DND-41 (cell line): ENCODE measurements at regions not wholly inside any gene's neighbourhood (a gene's known extent, or its start where the extent isn't known, plus 50 kb on each side); places are given as distances from the start of the nearest gene placed in this dataset.

Source experiments
- ATAC-seq: fragments of 200-7000 bp; cut with Tn5 transposase; 3 replicates; pipeline ENCODE4 v1.9.1; 2021; ENCODE audit warnings: low read depth; ENCODE audit not compliant: insufficient read depth
- DNase-seq: peaks from one replicate; pipeline ENCODE4 v3.0.0-alpha.2; 2020
- H2AFZ ChIP-seq: 2 replicates; pipeline ENCODE4 v1.6.0; 2012; ENCODE audit warnings: low read depth, low read length
- H3K27ac ChIP-seq: 2 replicates; pipeline ENCODE4 v1.5.1; 2012; ENCODE audit warnings: low read length, inconsistent platforms
- H3K27me3 ChIP-seq: fragments of 200-600 bp; sonication (generic); 2 replicates; pipeline ENCODE4 v1.6.0; 2012; ENCODE audit warnings: low read length, mild to moderate bottlenecking, inconsistent platforms; ENCODE audit not compliant: insufficient read depth, poor library complexity
- H3K36me3 ChIP-seq: 2 replicates; pipeline ENCODE4 v1.5.1; 2012; ENCODE audit warnings: low read length, inconsistent platforms; ENCODE audit not compliant: insufficient read depth
- H3K4me1 ChIP-seq: 2 replicates; pipeline ENCODE4 v1.5.1; 2012; ENCODE audit warnings: mild to moderate bottlenecking, low read length; ENCODE audit not compliant: insufficient read depth
- H3K4me2 ChIP-seq: 2 replicates; pipeline ENCODE4 v1.6.0; 2012; ENCODE audit warnings: mild to moderate bottlenecking, moderate library complexity, low read length, inconsistent platforms; ENCODE audit not compliant: insufficient read depth
- H3K4me3 ChIP-seq, 2 experiments: fragments of 200-600 bp in 1 of 2; shearing (Covaris generic) in 1 of 2; 2 replicates each; pipeline ENCODE4 v1.5.1; 2012 to 2016; ENCODE audit warnings: inconsistent platforms in 2 of 2, low read length in 2 of 2, mild to moderate bottlenecking in 2 of 2, low read depth in 1 of 2, moderate library complexity in 1 of 2
- H3K79me2 ChIP-seq: 2 replicates; pipeline ENCODE4 v1.6.0; 2012; ENCODE audit warnings: low read length, inconsistent platforms; ENCODE audit not compliant: insufficient read depth
- H3K9ac ChIP-seq: 2 replicates; pipeline ENCODE4 v1.6.0; 2012; ENCODE audit warnings: low read depth, mild to moderate bottlenecking, inconsistent platforms, low read length, moderate library complexity
- H3K9me3 ChIP-seq: 2 replicates; pipeline ENCODE4 v1.5.1; 2012; ENCODE audit warnings: low read length, moderate library complexity, mild to moderate bottlenecking, inconsistent platforms; ENCODE audit not compliant: insufficient read depth, severe bottlenecking
- H4K20me1 ChIP-seq: 2 replicates; pipeline ENCODE4 v1.6.0; 2012; ENCODE audit warnings: low read length; ENCODE audit not compliant: insufficient read depth
- EZH2 ChIP-seq: IDR thresholded peaks from 3 replicates; pipeline ENCODE4 v1.6.1; 2012; ENCODE audit warnings: borderline replicate concordance, low read depth, mild to moderate bottlenecking, moderate library complexity, low read length, inconsistent platforms; ENCODE audit not compliant: severe bottlenecking
- TF ChIP-seq, protein P1 (sequence below): IDR thresholded peaks from 2 replicates; pipeline ENCODE4 v1.5.1; 2012; ENCODE audit warnings: borderline replicate concordance, low read length, moderate library complexity, mild to moderate bottlenecking; ENCODE audit not compliant: poor library complexity, severe bottlenecking; ENCODE audit errors: extremely low read depth

DNA sequence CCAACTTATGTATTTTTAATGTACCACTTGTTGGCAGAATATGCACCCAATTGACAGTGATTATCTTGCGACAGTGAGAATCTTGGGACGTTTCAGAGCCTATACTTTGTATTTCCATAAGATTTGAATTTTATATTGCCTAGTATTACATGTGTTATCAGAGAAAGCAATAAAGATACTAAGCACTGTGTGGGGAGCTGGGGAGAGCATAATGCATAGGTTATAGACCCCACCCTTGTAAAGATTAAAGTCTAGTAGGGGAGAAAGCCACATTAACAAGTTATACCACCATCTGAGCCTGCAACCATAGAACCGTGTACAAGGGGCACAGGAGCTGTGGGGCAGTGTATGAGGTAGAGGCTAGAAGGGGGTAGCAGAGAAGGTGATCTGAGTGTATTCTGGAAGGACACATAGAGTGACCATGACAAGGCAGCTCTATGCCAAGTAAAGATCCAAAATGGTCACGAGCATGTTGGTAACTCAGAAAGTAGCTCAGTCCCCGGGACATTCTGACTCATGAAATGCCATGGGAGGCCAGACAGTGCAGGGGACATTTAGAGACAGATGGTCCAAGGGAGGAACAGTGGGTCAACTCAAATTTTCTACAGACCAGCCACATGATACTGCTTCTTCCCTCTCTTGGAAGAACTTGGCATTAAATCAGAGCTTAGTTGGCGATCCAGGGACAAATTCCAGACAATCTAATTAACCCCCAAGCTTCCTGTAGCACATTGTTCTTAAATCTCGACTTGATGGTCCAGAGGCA is 84.5 kb downstream of the ADRA2A start:
- H2AFZ ChIP-seq, result no peak overlapping the region
- H3K36me3 ChIP-seq, result no peaks in the 10 kb centered on the region
- no peak overlapping the region for H3K4me2 ChIP-seq
- no peaks in the 10 kb centered on the region for H3K79me2 ChIP-seq
- H3K27ac ChIP-seq, result no peak overlapping the region
- H3K4me1 ChIP-seq, result no peaks in the 10 kb centered on the region
- H3K27me3 ChIP-seq, result no peaks in the 10 kb centered on the region
- ATAC-seq (no peak), DNase-seq (no peak)
- no peak for TF ChIP-seq EZH2
- TF ChIP-seq, protein P1, sequence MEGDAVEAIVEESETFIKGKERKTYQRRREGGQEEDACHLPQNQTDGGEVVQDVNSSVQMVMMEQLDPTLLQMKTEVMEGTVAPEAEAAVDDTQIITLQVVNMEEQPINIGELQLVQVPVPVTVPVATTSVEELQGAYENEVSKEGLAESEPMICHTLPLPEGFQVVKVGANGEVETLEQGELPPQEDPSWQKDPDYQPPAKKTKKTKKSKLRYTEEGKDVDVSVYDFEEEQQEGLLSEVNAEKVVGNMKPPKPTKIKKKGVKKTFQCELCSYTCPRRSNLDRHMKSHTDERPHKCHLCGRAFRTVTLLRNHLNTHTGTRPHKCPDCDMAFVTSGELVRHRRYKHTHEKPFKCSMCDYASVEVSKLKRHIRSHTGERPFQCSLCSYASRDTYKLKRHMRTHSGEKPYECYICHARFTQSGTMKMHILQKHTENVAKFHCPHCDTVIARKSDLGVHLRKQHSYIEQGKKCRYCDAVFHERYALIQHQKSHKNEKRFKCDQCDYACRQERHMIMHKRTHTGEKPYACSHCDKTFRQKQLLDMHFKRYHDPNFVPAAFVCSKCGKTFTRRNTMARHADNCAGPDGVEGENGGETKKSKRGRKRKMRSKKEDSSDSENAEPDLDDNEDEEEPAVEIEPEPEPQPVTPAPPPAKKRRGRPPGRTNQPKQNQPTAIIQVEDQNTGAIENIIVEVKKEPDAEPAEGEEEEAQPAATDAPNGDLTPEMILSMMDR, result no peak
- H3K9ac ChIP-seq, result no peak overlapping the region
- H3K4me3 ChIP-seq, result no peak overlapping the region
- H4K20me1 ChIP-seq, result no peaks in the 10 kb centered on the region
- H3K9me3 ChIP-seq, result no peaks in the 10 kb centered on the region

DNA sequence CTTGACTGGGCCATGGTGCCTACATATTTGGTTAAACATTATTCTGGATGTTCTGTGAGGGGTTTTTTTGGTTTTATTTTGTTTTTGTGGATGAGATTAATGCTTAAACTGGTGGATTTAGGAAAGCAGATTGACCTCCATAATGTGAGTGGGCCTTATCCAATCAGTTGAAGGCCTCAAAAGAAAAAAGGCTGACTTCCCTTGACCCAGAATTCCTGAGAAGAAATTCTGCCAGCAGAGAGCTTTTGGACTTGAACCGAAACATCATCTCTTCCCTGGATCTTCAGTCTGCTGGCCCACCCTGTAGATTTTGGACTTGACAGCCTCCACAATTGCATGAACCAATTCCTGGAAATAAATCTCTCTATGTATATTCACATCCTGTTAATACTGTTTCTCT is 94.4 kb downstream of the ADRA2A start:
- DNase-seq, result no peak
- H4K20me1 ChIP-seq, result no peaks in the 10 kb centered on the region
- no peak overlapping the region for H3K9ac ChIP-seq
- H3K79me2 ChIP-seq, result no peaks in the 10 kb centered on the region
- no peaks in the 10 kb centered on the region for H3K9me3 ChIP-seq
- no peaks in the 10 kb centered on the region for H3K36me3 ChIP-seq
- H2AFZ ChIP-seq, result no peak overlapping the region
- H3K27me3 ChIP-seq, result no peaks in the 10 kb centered on the region
- ATAC-seq, result no peak
- TF ChIP-seq, protein P1, result no peak
- TF ChIP-seq EZH2, result no peak
- H3K4me1 ChIP-seq, result no peaks in the 10 kb centered on the region
- H3K27ac ChIP-seq, result no peak overlapping the region
- no peak overlapping the region for H3K4me2 ChIP-seq
- H3K4me3 ChIP-seq, result no peak overlapping the region

DNA sequence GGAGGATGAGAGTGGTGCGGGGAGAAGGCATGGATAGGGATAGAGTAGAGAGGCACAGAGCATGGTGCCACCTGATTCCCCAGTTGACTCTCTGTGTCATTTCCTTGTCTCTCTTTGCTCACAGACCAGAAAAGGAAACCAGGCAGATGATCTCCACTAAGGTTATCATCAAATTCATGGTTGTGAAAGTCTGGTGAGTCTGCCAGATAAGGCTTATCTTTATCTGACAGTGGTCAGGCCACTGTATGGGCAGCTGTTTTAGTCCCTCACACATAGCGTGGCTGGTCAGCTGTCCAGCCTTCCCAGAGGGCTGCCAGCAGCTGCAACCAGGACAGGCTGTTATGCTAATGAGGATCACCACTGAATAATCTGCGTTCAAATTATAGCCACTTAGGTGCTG is 99.0 kb downstream of the ADRA2A start:
- ATAC-seq, result no peak
- TF ChIP-seq, protein P1, result no peak
- no peak for TF ChIP-seq EZH2
- no peak overlapping the region for H3K27ac ChIP-seq

More for the DNA sequence above, 99.0 kb downstream of the ADRA2A start:
- Histone ChIP-seq H4K20me1 (no peaks in the 10 kb centered on the region), H3K27me3 (no peaks in the 10 kb centered on the region), H3K4me3 (no peak overlapping the region), H2AFZ (no peak overlapping the region), H3K4me2 (no peak overlapping the region), H3K9ac (no peak overlapping the region), H3K9me3 (no peaks in the 10 kb centered on the region), H3K36me3 (no peaks in the 10 kb centered on the region), H3K79me2 (no peaks in the 10 kb centered on the region), H3K4me1 (no peaks in the 10 kb centered on the region)
- DNase-seq, result no peak
